ENCODE measurements at regions not wholly inside any gene's neighbourhood (a gene's known extent, or its start where the extent isn't known, plus 50 kb on each side); places are given as distances from the start of the nearest gene placed in this dataset.

- TF ChIP-seq CTCF (IDR thresholded peaks at IDR 0.05) (no peak), POLR2A (IDR thresholded peaks at IDR 0.05) (no peak)
Measured at GRCh38 chr1:82161700-82162141, 361.0 kb downstream of the ADGRL2 start.

All from adrenal gland (tissue), 5 donors.